Osteocyte (in vitro differentiated cells): ENCODE measurements at regions not wholly inside any gene's neighbourhood (a gene's known extent, or its start where the extent isn't known, plus 50 kb on each side); places are given as distances from the start of the nearest gene placed in this dataset.
"Not testable (repeated sequence)": the region's sequence is repeated elsewhere in the genome, so short reads cannot be mapped to it uniquely, and the experiment has no call there.

Experiments used
- DNase-seq: peaks from one replicate; pipeline ENCODE4 v3.0.0; 2021; ENCODE audit warnings: mixed read lengths; ENCODE audit not compliant: unreplicated experiment; ENCODE audit errors: extremely low spot score
- H3K27ac Mint-ChIP-seq: one replicate; pipeline ENCODE4 v1.8.0; 2021; ENCODE audit warnings: mild to moderate bottlenecking, mixed read lengths; ENCODE audit not compliant: unreplicated experiment
- H3K27me3 Mint-ChIP-seq: one replicate; pipeline ENCODE4 v1.8.0; 2021; ENCODE audit warnings: mixed read lengths; ENCODE audit not compliant: unreplicated experiment
- H3K36me3 Mint-ChIP-seq: one replicate; pipeline ENCODE4 v1.8.0; 2021; ENCODE audit warnings: mixed read lengths; ENCODE audit not compliant: unreplicated experiment
- H3K4me1 Mint-ChIP-seq: one replicate; pipeline ENCODE4 v1.8.0; 2021; ENCODE audit warnings: mixed read lengths; ENCODE audit not compliant: unreplicated experiment
- H3K4me3 Mint-ChIP-seq: one replicate; pipeline ENCODE4 v1.8.0; 2021; ENCODE audit warnings: mild to moderate bottlenecking, moderate library complexity, mixed read lengths; ENCODE audit not compliant: unreplicated experiment
- H3K9me3 Mint-ChIP-seq: one replicate; pipeline ENCODE4 v1.8.0; 2021; ENCODE audit warnings: mixed read lengths; ENCODE audit not compliant: unreplicated experiment
- CTCF ChIP-seq: fragments of 200-600 bp; sonication (generic); IDR thresholded peaks from 2 replicates; pipeline ENCODE4 v1.5.0; 2021; ENCODE audit warnings: antibody characterized with exemption, mild to moderate bottlenecking, moderate library complexity

- H3K27ac Mint-ChIP-seq: no peak overlapping the region
- no peak for TF ChIP-seq CTCF
Observed at GRCh38 chr2:153532140-153532539, 53.6 kb upstream of the RPRM start.

GRCh38 chr2:153533803-153534202 lies 55.2 kb upstream of the RPRM start:
- H3K9me3 Mint-ChIP-seq, H3K27ac Mint-ChIP-seq, H3K4me1 Mint-ChIP-seq, DNase-seq, H3K27me3 Mint-ChIP-seq, H3K4me3 Mint-ChIP-seq, H3K36me3 Mint-ChIP-seq: not testable (repeated sequence)

More at GRCh38 chr2:153532140-153532539, 53.6 kb upstream of the RPRM start:
- H3K4me3 Mint-ChIP-seq: no peak overlapping the region
- H3K4me1 Mint-ChIP-seq: no peaks in the 10 kb centered on the region
- no peaks in the 10 kb centered on the region for H3K9me3 Mint-ChIP-seq
- no peaks in the 10 kb centered on the region for H3K27me3 Mint-ChIP-seq
- no peaks in the 10 kb centered on the region for H3K36me3 Mint-ChIP-seq
- DNase-seq: no peak

- H3K27me3 Mint-ChIP-seq, H3K4me3 Mint-ChIP-seq, H3K27ac Mint-ChIP-seq, DNase-seq, H3K36me3 Mint-ChIP-seq, H3K4me1 Mint-ChIP-seq, H3K9me3 Mint-ChIP-seq: not testable (repeated sequence)
Observed at GRCh38 chr2:153534590-153534989, 56.0 kb upstream of the RPRM start.

- no peak for TF ChIP-seq CTCF
- no peaks in the 10 kb centered on the region for H3K27me3 Mint-ChIP-seq
- no peak overlapping the region for H3K4me3 Mint-ChIP-seq
- no peak overlapping the region for H3K27ac Mint-ChIP-seq
- DNase-seq: no peak
- no peaks in the 10 kb centered on the region for H3K4me1 Mint-ChIP-seq
- no peaks in the 10 kb centered on the region for H3K36me3 Mint-ChIP-seq
- peaks cover 4% of the 10 kb centered on the region for H3K9me3 Mint-ChIP-seq
Observed at GRCh38 chr2:153536115-153536514, 57.6 kb upstream of the RPRM start.

DNA sequence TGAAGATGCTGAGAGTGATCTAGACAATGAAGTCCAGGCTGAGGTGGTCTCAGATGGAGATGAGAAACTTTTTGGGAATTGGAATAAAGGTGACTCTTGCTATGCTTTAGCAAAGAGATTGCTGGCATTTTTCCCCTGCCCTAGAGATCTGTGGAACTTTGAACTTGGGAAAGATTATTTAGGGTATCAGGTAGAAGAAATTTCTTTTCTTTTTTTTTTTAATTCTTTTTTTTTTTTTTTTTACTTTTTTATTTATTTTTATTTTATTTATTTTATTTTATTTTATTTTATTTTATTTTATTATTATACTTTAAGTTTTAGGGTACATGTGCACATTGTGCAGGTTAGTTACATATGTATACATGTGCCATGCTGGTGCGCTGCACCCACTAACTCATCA lies 59.5 kb upstream of the RPRM start:
- H3K4me3 Mint-ChIP-seq, H3K9me3 Mint-ChIP-seq, H3K27me3 Mint-ChIP-seq, DNase-seq, H3K36me3 Mint-ChIP-seq, H3K27ac Mint-ChIP-seq, H3K4me1 Mint-ChIP-seq: not testable (repeated sequence)

GRCh38 chr2:153543635-153544071 lies 65.1 kb upstream of the RPRM start:
- no peak for DNase-seq
- H3K4me1 Mint-ChIP-seq: no peaks in the 10 kb centered on the region
- H3K9me3 Mint-ChIP-seq: peaks cover 9% of the 10 kb centered on the region
- no peak overlapping the region for H3K4me3 Mint-ChIP-seq
- H3K27me3 Mint-ChIP-seq: no peaks in the 10 kb centered on the region
- no peak overlapping the region for H3K27ac Mint-ChIP-seq
- H3K36me3 Mint-ChIP-seq: no peaks in the 10 kb centered on the region
- TF ChIP-seq CTCF: no peak

DNA sequence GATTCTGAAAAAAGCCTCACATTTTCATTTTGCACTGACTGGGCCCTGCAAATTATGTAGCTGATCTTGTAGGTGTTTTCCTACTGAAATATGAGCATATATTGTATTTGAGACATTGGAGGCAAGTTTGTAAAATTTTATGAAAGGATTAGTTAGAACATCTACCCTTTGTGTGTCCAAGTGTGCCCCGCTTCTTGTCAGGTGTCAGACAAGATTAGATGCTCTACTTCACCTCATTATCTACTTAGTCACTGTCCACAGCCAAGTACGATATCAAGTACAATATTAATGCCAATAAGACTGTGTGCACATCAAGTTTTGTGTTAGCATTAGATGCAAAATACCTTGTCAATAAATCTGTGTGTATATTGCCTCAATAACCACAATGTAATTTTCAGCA lies 67.8 kb upstream of the RPRM start:
- Mint-ChIP-seq H3K4me1 (no peaks in the 10 kb centered on the region), H3K27ac (no peak overlapping the region), H3K4me3 (no peak overlapping the region), H3K9me3 (peaks cover 2% of the 10 kb centered on the region), H3K36me3 (no peaks in the 10 kb centered on the region), H3K27me3 (no peaks in the 10 kb centered on the region)
- no peak for DNase-seq
- no peak for TF ChIP-seq CTCF
